ENCODE measurements at regions not wholly inside any gene's neighbourhood (a gene's known extent, or its start where the extent isn't known, plus 50 kb on each side); places are given as distances from the start of the nearest gene placed in this dataset.

DNA sequence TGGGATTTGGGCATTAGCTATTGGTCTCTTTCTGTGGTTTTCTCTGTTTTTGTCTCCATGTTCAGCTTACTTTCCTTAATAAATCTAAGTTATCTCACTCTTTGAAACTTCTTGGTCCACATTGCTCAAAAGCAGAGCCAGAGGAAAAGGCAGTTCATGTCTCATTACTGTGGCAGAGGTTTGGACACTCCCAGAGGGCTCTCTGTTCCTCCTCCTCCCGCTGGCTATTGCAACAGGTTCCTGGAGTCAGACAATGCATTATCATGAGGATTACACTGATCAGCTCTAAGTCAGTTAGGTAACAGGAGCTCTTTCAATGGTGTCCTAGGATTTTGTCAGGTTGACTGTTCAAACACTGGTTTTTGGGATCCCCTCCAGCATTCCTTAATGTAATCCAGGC is 298.8 kb downstream of the NDFIP2 start:
- BruUV-seq (replicated peaks): no TSS peak
- peaks cover 12% of the 10 kb centered on the region for H3K4me1 ChIP-seq (ENCODE audit: control insufficient read depth, insufficient read depth, low read length)
- ATAC-seq (ENCODE audit: low read depth): no peak

More for the DNA sequence above, 298.8 kb downstream of the NDFIP2 start:
- Histone ChIP-seq H3K27ac (ENCODE audit: insufficient read depth, low read length) (no peak overlapping the region), H3K9ac (ENCODE audit: low read depth, low read length) (no peak overlapping the region), H3K4ac (ENCODE audit: low read depth, low read length) (peak overlapping the region; percentile 25; the same call in 1 of the 2 replicates), H3K9me1 (ENCODE audit: insufficient read depth, low read length) (peaks cover 13% of the 10 kb centered on the region), H3K18ac (ENCODE audit: low read depth, low read length) (no peak overlapping the region), H3K79me1 (ENCODE audit: low read depth in 1 of 2, low read length in 2 of 2) (peaks cover 0 to 5% of the 10 kb centered on the region in 2 experiments; a peak in 1 of 4 replicates), H3K56ac (ENCODE audit: extremely low read depth, insufficient read depth, low read length) (no peak overlapping the region), H3K27me3 (ENCODE audit: control insufficient read depth, insufficient read depth, low read length) (no peaks in the 10 kb centered on the region), H4K91ac (ENCODE audit: insufficient read depth, low read depth, low read length) (no peak overlapping the region), H2AK9ac (replicated peaks; ENCODE audit: low read depth, low read length, poor library complexity) (no peak overlapping the region), H4K8ac (ENCODE audit: low read depth in 2 of 2, low read length in 2 of 2) (no peak overlapping the region; a peak in 1 of 4 replicates), H2AFZ (replicated peaks; ENCODE audit: low read length, poor library complexity) (no peak overlapping the region), H3K23ac (ENCODE audit: low read depth, low read length) (0 out of 2 replicates have a peak overlapping the region, but pooled peaks have one; percentile 2), H4K20me1 (ENCODE audit: insufficient read depth, low read length) (no peaks in the 10 kb centered on the region), H4K5ac (ENCODE audit: low read depth, low read length) (no peak overlapping the region), H2BK5ac (ENCODE audit: low read depth, low read length, poor library complexity, severe bottlenecking) (peak overlapping the region; percentile 1), H2AK5ac (ENCODE audit: low read depth, low read length) (no peak overlapping the region; the same call in 1 of the 2 replicates), H3K9me3 (ENCODE audit: control insufficient read depth, insufficient read depth, low read length) (no peaks in the 10 kb centered on the region), H3K14ac (replicated peaks; ENCODE audit: low read depth, low read length) (no peak overlapping the region; the same call in 1 of the 2 replicates), H3K36me3 (ENCODE audit: control insufficient read depth, insufficient read depth, low read length) (no peaks in the 10 kb centered on the region), H3K4me2 (ENCODE audit: low read depth, low read length) (no peak overlapping the region; the same call in 1 of the 2 replicates), H2BK20ac (ENCODE audit: low read depth, low read length) (peak overlapping the region; percentile 69; the same call in 1 of the 2 replicates), H3K4me3 (ENCODE audit: insufficient read depth, low read depth, low read length) (no peak overlapping the region), H2BK15ac (ENCODE audit: low read depth, low read length) (peak overlapping the region; percentile 66), H2BK120ac (ENCODE audit: low read depth, low read length) (peak overlapping the region; percentile 69)
- dilution Hi-C loops (cut with HindIII; ENCODE audit: low sequenced_read_pairs, unreplicated experiment): no loop called here
- DNase-seq: peak; percentile 51
- intact Hi-C loops (cut with micrococcal nuclease): loop anchor here (5.0 to 10.0 kb wide), 4 partner anchors 102 to 438 kb away; no protein-coding TSS in a partner anchor
- TF ChIP-seq USF2 (IDR thresholded peaks at IDR 0.05; ENCODE audit: low read depth, low read length) (no peak), POLR2A (IDR thresholded peaks at IDR 0.05; ENCODE audit: low read depth, low read length) (no peak), CHD1 (IDR thresholded peaks at IDR 0.05; ENCODE audit: low read depth, low read length) (no peak), RFX5 (IDR thresholded peaks at IDR 0.05; ENCODE audit: low read depth, low read length) (no peak), CEBPB (IDR thresholded peaks at IDR 0.05; ENCODE audit: low read depth, low read length) (peak; percentile 82), FOS (IDR thresholded peaks at IDR 0.05; ENCODE audit: low read depth, low read length) (no peak), CTCF (conservative IDR thresholded peaks at IDR 0.05; ENCODE audit: low read depth, low read length) (no peak)
- TF ChIP-seq, protein P1, sequence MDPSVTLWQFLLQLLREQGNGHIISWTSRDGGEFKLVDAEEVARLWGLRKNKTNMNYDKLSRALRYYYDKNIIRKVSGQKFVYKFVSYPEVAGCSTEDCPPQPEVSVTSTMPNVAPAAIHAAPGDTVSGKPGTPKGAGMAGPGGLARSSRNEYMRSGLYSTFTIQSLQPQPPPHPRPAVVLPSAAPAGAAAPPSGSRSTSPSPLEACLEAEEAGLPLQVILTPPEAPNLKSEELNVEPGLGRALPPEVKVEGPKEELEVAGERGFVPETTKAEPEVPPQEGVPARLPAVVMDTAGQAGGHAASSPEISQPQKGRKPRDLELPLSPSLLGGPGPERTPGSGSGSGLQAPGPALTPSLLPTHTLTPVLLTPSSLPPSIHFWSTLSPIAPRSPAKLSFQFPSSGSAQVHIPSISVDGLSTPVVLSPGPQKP (IDR thresholded peaks at IDR 0.05; ENCODE audit: borderline replicate concordance, low read depth, low read length): no peak
- in situ Hi-C loops (cut with MboI; ENCODE audit: low sequenced_read_pairs): loop anchor here (10.0 to 25.0 kb wide), 3 partner anchors 155 to 585 kb away; no protein-coding TSS in a partner anchor
- no CpG with 5 or more reads among the region's 1 CpG for WGBS, 2 experiments (ENCODE audit: extremely low coverage in 2 of 2, insufficient read length in 1 of 2)
- POLR2A ChIA-PET (ENCODE audit: unreplicated experiment): no interaction called here
- CTCF ChIA-PET: no interaction called here

Data from IMR-90 (cell line).